Fibroblast of mammary gland (primary cell): ENCODE measurements at regions not wholly inside any gene's neighbourhood (a gene's known extent, or its start where the extent isn't known, plus 50 kb on each side); places are given as distances from the start of the nearest gene placed in this dataset.

ENCODE experiments used
- DNase-seq: peaks from one replicate; pipeline ENCODE4 v3.0.0-alpha.2; 2010; ENCODE audit warnings: low read depth
- H3K4me3 ChIP-seq: 2 replicates; pipeline ENCODE4 v1.5.1; 2011; ENCODE audit warnings: low read depth, mild to moderate bottlenecking, low read length, moderate library complexity; ENCODE audit not compliant: control insufficient read depth
- CTCF ChIP-seq: conservative IDR thresholded peaks from 2 replicates; pipeline ENCODE4 v1.5.1; 2011; ENCODE audit warnings: low read depth, low read length, inconsistent platforms; ENCODE audit not compliant: control insufficient read depth, insufficient read depth

- no peak for DNase-seq
- no peak for TF ChIP-seq CTCF
- H3K4me3 ChIP-seq = no peak overlapping the region
These were observed 169.1 kb downstream of the TMEM18 start for GRCh38 chr2:508121-508520.

GRCh38 chr2:506866-507265 is 170.3 kb downstream of the TMEM18 start:
- no peak for DNase-seq
- no peak for TF ChIP-seq CTCF
- H3K4me3 ChIP-seq = no peak overlapping the region

GRCh38 chr2:506451-506850 is 170.8 kb downstream of the TMEM18 start:
- no peak overlapping the region for H3K4me3 ChIP-seq
- TF ChIP-seq CTCF = no peak
- no peak for DNase-seq

GRCh38 chr2:505941-506340 is 171.3 kb downstream of the TMEM18 start:
- DNase-seq = no peak
- H3K4me3 ChIP-seq = no peak overlapping the region
- no peak for TF ChIP-seq CTCF

- H3K4me3 ChIP-seq = no peak overlapping the region
- DNase-seq = no peak
- no peak for TF ChIP-seq CTCF
These were observed 173.8 kb downstream of the TMEM18 start for GRCh38 chr2:503288-503999.

- no peak overlapping the region for H3K4me3 ChIP-seq
- TF ChIP-seq CTCF = no peak
- no peak for DNase-seq
These were observed 174.4 kb downstream of the TMEM18 start for GRCh38 chr2:502831-503230.

GRCh38 chr2:501667-502066 is 175.5 kb downstream of the TMEM18 start:
- DNase-seq = no peak
- H3K4me3 ChIP-seq = no peak overlapping the region
- no peak for TF ChIP-seq CTCF
